ENCODE measurements at regions not wholly inside any gene's neighbourhood (a gene's known extent, or its start where the extent isn't known, plus 50 kb on each side); places are given as distances from the start of the nearest gene placed in this dataset.
"Not testable (repeated sequence)": the region's sequence is repeated elsewhere in the genome, so short reads cannot be mapped to it uniquely, and the experiment has no call there.

DNA sequence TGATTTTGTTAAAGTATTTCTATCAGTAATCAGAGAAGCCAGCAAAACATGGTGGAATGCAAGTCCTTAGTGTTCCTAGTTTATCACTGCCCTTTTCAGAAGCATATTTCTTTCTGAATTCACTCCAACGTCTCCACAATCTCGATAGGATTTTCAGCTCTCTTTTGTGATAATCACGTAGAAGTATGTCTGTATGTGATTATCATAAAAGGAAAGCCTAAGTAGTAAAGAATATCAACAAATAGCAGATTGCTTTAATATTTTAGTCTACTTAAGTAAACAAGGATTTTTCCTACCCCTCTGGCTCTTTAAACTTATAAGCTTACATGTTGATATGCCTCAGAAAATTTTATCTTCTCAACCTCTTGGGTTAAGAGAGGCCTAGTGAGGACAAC lies 147.4 kb upstream of the NUDT4 start:
- H3K9me3 Mint-ChIP-seq = peaks cover 0 to 4% of the 10 kb centered on the region in 2 donors
- no peaks in the 10 kb centered on the region for H3K36me3 Mint-ChIP-seq
- DNase-seq (ENCODE audit: low spot score in 2 of 2) = no peak
- no peak overlapping the region for H3K27ac Mint-ChIP-seq
- ATAC-seq = no peak

DNA sequence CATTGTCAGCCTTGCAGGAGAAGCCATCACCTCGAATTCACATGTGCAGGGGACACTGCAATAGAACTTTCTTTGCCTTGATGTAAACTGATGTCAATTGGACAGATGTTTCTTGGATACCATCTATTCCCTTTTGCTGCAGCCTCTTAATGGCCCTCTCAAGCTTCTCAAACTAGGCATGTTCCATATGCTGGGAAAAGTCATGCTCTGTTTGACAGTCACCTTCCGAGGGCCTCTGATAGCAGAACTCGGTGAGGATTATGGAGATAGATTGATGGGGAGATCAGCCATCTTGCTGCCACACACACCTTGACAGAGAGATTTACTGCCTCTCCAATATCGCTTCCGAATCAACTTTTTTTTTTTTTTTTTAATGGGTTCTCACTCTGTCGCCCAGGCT lies 145.8 kb upstream of the NUDT4 start:
- H3K27ac Mint-ChIP-seq = no peak overlapping the region

DNA sequence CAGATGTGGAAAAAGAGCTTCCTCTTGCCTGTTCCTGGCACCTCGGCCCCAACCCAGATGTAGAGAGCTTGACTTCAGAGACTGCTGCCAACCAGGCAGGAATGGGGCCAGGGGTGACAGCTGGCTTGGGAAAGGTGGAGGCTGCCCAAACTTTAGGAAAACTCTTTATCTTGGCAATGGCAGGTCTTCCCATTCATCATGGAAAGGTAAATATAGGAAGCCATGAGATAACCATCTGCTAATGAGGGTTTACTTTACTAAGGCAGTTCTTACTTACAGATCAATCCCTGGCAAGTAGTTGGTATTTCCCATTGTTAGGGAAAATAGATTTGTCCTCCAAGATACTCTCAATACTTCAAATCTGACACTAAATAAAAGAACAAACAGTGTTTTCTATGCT lies 143.1 kb upstream of the NUDT4 start:
- ATAC-seq (no peak), DNase-seq (ENCODE audit: low spot score in 2 of 2) (no peak)
- H3K9me3 Mint-ChIP-seq = peaks cover 6 to 9% of the 10 kb centered on the region in 2 donors
- peak overlapping the region in 1 of 2 donors; percentile 43 for H3K27ac Mint-ChIP-seq
- H3K36me3 Mint-ChIP-seq = peaks cover 2 to 7% of the 10 kb centered on the region in 2 donors

More for the DNA sequence above, 145.8 kb upstream of the NUDT4 start:
- Mint-ChIP-seq H3K9me3 (peaks cover 0 to 4% of the 10 kb centered on the region in 2 donors), H3K36me3 (peaks cover 0 to 4% of the 10 kb centered on the region in 2 donors)
- DNase-seq (ENCODE audit: low spot score in 2 of 2) (no peak), ATAC-seq (no peak)

DNA sequence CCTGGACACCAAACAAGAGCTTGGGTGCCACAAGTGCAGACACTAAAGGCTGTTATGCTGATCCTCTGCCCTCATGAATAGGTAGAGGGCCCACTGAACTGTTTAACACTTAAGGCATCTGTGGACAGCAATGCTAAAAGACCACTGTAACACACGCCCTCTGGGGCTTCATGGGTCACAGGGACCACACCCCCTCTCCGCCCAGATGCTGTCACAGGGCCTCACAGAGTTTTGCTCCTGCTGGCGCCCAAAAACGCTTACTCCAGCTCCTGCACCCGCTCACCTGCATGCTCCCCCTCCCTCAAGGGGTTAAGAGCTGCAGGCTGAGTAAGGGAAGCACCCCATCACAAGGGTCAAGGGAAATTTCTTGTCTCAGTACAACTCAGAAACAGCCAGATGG lies 141.8 kb upstream of the NUDT4 start:
- ATAC-seq (no peak), DNase-seq (ENCODE audit: low spot score in 2 of 2) (no peak)
- Mint-ChIP-seq H3K36me3 (peaks cover 6 to 7% of the 10 kb centered on the region in 2 donors), H3K9me3 (peaks cover 8 to 12% of the 10 kb centered on the region in 2 donors), H3K27ac (no peak overlapping the region)

DNA sequence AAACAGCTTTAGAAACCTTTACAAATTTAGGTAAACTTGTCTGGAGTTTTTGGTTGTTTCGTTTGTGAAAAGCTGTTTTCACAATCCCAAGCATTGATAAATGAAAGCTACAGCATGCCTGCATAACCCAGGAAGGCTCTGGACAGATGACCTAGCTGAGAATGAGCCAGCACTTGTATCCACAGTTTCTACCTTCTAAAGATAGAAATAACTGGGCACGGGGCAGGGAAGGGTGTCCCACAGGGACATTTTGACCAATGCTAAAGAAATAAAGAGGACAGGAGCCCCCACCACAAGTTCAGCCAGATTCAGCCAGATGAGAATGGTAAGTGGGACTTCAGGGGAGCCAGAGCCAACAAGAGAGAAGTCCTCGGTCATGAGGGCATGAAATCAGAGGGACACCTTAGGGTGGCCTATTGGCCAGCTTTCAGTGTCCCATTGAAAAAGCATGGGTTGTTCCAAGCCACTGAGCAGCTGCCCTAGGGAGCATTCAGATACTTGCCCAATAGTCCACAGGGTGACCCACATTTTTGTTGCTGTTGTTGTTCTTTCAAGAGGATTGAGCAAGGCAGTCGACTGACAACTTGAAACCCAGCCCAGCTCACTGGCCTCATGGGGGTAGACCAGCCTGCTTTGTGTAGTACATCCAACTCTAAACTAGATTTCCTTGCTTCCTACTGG lies 140.3 kb upstream of the NUDT4 start:
- DNase-seq (ENCODE audit: low spot score in 2 of 2) = no peak
- peaks cover 6 to 7% of the 10 kb centered on the region in 2 donors for H3K36me3 Mint-ChIP-seq
- no peak overlapping the region for H3K27ac Mint-ChIP-seq
- ATAC-seq = no peak
- peaks cover 8 to 12% of the 10 kb centered on the region in 2 donors for H3K9me3 Mint-ChIP-seq

DNA sequence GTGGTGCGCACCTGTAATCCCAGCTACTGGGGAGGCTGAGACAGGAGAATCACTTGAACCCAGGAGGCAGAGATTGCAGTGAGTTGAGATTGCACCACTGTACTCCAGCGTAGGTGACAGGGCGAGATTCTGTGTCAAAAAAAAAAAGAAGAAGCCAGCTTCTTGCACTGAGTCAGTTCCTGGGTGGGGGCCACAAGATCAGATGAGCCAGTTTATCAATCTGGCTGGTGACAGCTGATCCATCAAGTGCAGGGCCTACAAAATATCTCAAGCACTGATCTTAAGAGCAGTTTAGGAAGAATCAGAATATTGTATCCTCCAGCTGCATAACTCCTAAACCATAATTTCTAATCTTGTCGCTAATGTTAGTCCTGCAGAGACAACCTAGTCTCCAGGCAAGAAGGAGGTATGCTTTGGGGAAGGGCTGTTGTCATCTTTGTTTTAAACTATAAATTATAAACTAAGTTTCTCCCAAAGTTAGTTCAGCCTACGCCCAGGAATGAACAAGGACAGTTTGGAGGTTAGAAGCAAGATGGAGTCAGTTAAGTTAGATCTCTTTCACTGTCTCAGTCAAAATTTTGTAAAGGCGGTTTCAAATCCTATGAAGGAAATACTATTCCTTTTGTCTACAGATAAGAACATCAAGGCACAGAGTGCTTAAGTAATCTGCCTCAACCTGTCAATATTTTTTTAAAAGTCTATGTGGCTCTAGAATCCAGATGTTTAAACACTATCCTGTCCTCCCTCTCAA lies 139.0 kb upstream of the NUDT4 start:
- ATAC-seq; DNase-seq (ENCODE audit: low spot score in 2 of 2); H3K36me3 Mint-ChIP-seq; H3K27ac Mint-ChIP-seq: not testable (repeated sequence)
- peaks cover 8 to 12% of the 10 kb centered on the region in 2 donors for H3K9me3 Mint-ChIP-seq

DNA sequence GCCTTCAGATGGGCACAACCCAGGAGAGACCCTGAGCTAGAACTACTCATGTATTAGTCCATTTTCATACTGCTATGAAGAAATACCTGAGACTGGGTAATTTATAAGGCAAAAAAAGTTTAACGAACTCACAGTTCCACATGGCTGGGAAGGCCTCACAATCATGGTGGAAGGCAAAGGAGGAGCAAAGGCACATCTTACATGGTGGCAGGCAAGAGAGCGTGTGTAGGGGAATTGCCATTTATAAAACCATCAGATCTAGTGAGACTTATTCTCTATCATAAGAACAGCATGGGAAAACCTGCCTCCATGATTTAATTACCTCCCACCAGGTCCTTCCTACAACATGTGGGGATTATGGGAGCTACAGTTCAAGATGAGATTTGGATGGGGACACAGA lies 137.9 kb upstream of the NUDT4 start:
- DNase-seq (ENCODE audit: low spot score in 2 of 2); H3K27ac Mint-ChIP-seq; ATAC-seq; H3K36me3 Mint-ChIP-seq: not testable (repeated sequence)
- peaks cover 8 to 12% of the 10 kb centered on the region in 2 donors for H3K9me3 Mint-ChIP-seq

DNA sequence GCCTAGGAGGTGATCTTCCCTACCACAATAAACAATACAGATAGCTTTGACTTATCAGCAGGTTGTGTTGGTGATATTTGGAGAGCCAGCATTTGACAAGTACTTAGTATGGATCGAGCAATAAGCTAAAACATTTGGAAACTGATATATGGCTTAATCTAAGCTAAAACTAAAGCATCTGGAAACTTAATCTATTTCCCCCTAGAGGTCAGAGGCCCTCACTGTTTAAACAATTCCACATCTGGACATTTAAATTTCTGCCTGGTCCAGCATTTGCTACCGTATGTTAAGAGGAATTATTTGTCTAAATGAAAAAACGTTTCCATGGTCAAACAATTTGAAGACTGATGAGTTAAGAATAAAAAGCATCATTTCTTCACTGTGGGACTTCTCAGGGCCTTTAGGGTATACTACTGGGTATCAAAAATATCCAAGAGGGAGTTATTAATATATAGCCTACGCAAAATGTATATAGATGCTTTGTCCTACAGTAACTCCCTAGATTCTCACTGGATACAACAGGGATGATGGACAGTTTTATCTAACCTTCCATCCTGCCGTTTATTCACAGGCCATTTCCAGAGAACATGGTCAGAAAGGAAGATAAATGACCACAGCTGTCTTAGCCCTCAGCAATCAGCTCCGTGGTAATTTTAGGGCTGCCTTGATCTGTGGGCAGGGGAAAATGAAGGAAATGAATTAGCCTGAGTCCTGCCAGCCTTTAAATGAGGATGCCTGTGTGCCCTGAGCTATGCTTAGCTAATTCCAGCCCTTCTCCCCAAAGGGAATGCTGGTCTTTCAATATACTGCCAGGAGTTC lies 135.4 kb upstream of the NUDT4 start:
- no peak for ATAC-seq

DNA sequence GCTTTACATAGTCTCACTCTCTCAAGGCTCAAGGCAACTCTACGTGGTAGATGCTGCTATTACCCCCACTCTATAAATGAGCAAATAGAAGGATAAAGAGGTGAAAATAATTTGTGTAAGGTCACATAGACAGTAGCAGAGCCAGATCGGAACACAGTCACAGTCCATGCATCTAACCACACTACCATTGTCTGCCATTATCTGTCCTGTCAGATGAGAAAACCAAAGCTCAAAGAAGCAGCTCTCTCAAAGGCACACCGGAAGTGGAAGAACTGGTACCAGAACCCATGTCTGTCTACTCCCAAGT lies 134.4 kb upstream of the NUDT4 start:
- Mint-ChIP-seq H3K27ac (no peak overlapping the region), H3K9me3 (peaks cover 5 to 13% of the 10 kb centered on the region in 2 donors), H3K36me3 (peaks cover 0 to 6% of the 10 kb centered on the region in 2 donors)
- DNase-seq (ENCODE audit: low spot score in 2 of 2) (no peak), ATAC-seq (peak in 1 of 2 donors; percentile 12)

More for the DNA sequence above, 135.4 kb upstream of the NUDT4 start:
- no peak for DNase-seq (ENCODE audit: low spot score in 2 of 2)
- Mint-ChIP-seq H3K9me3 (peaks cover 8 to 12% of the 10 kb centered on the region in 2 donors), H3K27ac (no peak overlapping the region), H3K36me3 (peaks cover 0 to 6% of the 10 kb centered on the region in 2 donors)

DNA sequence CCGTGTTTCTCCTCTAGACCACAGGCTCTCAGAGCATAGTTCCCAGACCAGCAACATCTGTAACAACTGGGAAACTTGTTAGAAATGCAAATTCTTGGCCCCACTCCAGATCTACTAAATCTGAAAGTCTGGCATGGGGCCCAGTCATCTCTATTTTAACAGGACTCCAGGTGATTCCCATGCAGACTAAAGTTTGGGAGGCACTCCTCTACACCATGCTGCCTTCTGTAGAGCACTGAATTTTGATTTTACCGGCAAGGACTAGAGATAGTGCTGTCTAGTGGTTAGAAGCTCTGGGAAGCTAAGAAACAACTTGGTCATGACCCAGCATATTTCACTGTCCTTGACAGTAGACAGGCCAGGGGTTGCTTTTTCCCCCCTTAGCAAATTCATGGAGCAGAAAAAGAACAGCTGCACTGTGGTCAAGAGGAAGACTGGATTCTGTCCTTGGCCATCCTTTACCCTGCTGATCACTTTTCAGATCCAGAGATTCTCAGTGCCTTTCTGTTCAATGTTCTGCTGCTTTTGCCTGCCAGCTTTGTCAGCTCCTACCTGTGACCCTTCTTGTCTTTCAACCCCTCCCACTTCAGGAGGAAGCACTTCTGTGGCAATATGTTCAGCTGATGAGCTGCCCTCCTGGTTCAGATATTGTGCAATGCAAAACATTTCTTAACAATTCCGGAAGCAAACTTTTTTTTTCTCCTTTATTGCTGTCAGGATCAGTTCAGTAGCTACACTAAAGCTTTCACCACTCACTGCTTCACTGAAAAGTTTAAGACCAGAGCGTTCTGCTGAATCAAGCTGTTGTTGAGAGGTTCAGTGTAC lies 133.8 kb upstream of the NUDT4 start:
- DNase-seq (ENCODE audit: low spot score in 2 of 2) = no peak
- peaks cover 5 to 13% of the 10 kb centered on the region in 2 donors for H3K9me3 Mint-ChIP-seq
- H3K27ac Mint-ChIP-seq = peak overlapping the region in 1 of 2 donors; percentile 86
- H3K36me3 Mint-ChIP-seq = peaks cover 0 to 6% of the 10 kb centered on the region in 2 donors
- peak; percentile 50 to 56 for ATAC-seq

DNA sequence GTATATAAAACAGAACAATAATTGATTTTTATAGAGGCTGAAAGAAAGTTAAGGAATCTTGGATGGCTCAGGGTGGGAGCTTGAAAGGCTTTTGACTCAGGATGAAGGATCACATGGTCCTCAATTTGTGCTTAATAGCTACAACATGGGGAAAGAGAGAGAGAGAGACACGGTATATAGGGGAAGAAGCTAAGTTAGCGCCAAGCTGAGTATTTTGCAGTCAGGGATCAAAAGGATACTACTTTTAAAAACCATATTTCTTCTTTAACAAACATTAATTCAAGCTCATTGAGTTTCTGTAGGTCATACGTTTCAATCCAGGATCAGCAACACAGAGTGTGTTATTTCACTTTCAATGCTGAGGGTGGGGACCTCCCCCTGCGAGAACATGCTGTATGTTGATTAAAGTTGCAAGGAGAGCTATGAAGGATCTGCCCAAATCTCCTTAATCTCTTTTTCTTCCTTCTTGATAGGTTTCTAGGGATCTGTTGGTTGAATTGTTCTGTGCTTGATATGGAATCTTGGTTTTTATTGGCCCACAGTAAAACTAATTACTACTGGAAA lies 133.1 kb upstream of the NUDT4 start:
- DNase-seq (ENCODE audit: low spot score in 2 of 2) (no peak), ATAC-seq (peak; percentile 64 to 76)
- H3K36me3 Mint-ChIP-seq = peaks cover 0 to 4% of the 10 kb centered on the region in 2 donors
- peak overlapping the region; percentile 52 to 86 for H3K27ac Mint-ChIP-seq
- H3K9me3 Mint-ChIP-seq = peaks cover 3 to 11% of the 10 kb centered on the region in 2 donors

DNA sequence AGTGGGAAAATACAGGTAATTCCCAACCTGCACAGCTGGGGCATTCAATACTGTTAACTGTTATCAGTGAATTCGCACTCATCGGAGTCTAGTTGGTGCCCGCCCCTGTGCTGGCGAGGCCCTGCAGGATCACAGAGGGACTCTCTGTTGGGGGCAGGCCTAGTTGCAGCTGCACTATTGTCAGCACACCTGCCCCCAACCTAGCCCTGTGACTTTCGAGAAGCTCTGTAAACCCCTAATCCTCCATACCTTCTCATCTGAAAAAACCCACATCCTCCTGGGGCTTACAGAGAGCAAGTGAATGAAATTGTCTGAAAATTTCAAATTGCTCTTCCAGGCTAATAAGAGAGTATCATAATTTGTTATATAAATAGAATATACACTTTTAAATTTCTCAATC lies 132.2 kb upstream of the NUDT4 start:
- peaks cover 0 to 7% of the 10 kb centered on the region in 2 donors for H3K9me3 Mint-ChIP-seq
- peak; percentile 58 to 70 for ATAC-seq
- DNase-seq (ENCODE audit: low spot score in 2 of 2) = no peak
- no peaks in the 10 kb centered on the region for H3K36me3 Mint-ChIP-seq
- H3K27ac Mint-ChIP-seq = peak overlapping the region in 1 of 2 donors; percentile 86

DNA sequence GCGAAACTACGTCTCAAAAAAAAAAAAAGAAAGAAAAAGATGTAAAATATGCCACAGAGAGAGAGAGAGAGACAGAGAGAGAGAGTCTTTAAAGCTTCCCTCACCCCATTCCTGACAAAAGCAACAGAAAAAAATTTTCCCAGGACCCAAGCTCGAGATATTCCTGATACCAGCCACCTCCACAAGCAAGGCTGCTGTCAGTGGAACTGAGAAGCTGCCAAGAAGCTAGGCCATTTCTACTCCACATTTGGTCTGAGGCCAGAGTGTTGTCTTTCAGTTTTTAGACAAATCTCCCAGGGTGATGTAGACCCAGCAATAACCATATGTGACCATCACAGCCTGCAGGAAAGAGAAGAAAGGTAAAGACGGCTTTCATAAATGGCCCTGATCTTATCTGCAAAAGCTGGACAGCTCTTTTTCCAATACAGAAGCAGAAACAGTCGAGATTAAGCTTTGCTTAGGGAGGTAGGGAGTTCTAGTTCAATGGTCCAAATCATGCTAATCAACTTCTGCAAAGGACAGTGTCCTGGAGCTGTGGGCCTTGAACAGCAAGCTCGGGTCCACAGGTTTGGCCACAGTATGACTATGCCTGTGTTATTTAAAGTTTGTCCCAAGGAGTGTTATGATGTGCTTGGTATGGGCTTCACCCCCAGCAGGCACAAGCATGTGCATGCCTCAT lies 130.3 kb upstream of the NUDT4 start:
- DNase-seq (ENCODE audit: low spot score in 2 of 2) (no peak), ATAC-seq (no peak)
- Mint-ChIP-seq H3K36me3 (no peaks in the 10 kb centered on the region), H3K9me3 (peaks cover 0 to 7% of the 10 kb centered on the region in 2 donors), H3K27ac (no peak overlapping the region)

DNA sequence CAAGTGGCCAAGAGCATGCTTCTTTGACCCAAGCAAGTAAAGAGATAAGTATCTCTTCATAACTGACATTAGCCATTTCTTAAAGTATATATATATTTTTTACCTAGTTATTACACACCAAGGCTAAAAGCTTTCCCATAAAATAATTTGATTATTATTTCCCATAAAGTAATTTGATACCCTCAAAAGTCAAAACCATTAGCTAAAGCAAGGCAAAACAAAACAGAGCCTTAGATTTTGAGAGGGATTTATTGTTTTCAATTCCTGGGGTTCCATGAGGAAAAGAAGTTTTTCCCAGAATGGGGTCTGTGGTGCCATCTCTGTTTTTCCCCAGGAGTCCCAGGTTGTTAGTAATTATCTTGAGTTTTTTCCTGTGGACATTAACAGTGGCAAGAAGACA lies 125.5 kb upstream of the NUDT4 start:
- no peak for DNase-seq (ENCODE audit: low spot score in 2 of 2)
- Mint-ChIP-seq H3K36me3 (peaks cover 17 to 26% of the 10 kb centered on the region in 2 donors), H3K27ac (no peak overlapping the region), H3K9me3 (peaks cover 10 to 25% of the 10 kb centered on the region in 2 donors)
- ATAC-seq = no peak

DNA sequence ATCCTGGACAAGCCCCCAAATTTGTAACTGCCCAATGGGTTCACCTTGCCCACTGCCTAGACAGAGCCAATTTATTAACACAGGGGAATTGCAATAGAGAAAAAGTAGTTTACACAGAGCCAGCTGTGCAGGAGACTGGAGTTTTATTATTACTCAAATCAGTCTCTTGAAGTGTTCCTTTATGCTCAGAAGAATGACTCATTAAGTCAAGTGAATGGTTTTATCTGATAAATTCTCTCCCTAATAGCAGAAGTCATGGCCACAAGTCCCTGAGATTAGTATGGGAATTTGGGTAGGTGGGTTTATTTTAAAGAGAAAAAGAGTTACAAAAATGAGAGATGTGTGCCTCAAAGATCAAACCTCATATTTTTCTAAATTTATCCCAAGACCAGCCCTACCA lies 122.8 kb upstream of the NUDT4 start:
- peaks cover 17 to 26% of the 10 kb centered on the region in 2 donors for H3K36me3 Mint-ChIP-seq
- no peak for DNase-seq (ENCODE audit: low spot score in 2 of 2)
- ATAC-seq = no peak
- H3K9me3 Mint-ChIP-seq = peaks cover 10 to 17% of the 10 kb centered on the region in 2 donors
- H3K27ac Mint-ChIP-seq = no peak overlapping the region

Data from activated naive CD4-positive, alpha-beta T cell treated with anti-CD3 and anti-CD28 coated beads, Interleukin-2, amount 50 U/mL, for 72 hours (primary cell).